GM12878 (cell line): ENCODE measurements at regions not wholly inside any gene's neighbourhood (a gene's known extent, or its start where the extent isn't known, plus 50 kb on each side); places are given as distances from the start of the nearest gene placed in this dataset.
A peak's percentile ranks its signal among the peaks of the same experiment; 100 is the strongest.

Experiments used
- ATAC-seq: fragments of 200-7000 bp; cut with Tn5 transposase; 3 replicates; pipeline ENCODE4 v1.9.1; 2020; ENCODE audit warnings: mild to moderate bottlenecking, moderate library complexity
- BruUV-seq: library from RNA; stranded (reverse); fragments of 400-500 nt; replicated peaks from 2 replicates; lab custom pipeline; 2021; lab: Mats Ljungman, UMichigan
- CTCF ChIA-PET: fragments of 300-600 bp; sonication (Branson Sonifier 250); formaldehyde crosslinking; extraction: SDS; loops from one replicate; lab custom pipeline; 2021; ENCODE audit warnings: inconsistent platforms; lab: Yijun Ruan, JAX
- POLR2A ChIA-PET: fragments of 350-600 bp; formaldehyde crosslinking; extraction: SDS; loops from one replicate; lab custom pipeline; 2021; ENCODE audit warnings: inconsistent platforms; lab: Charles Lee
- RAD21 ChIA-PET: fragments of 300-600 bp; sonication (Branson Sonifier 250); formaldehyde crosslinking; loops from one replicate; lab custom pipeline; 2023; ENCODE audit warnings: antibody characterized with exemption; ENCODE audit not compliant: unreplicated experiment; lab: Charles Lee
- SMC1A ChIA-PET: fragments of 300-600 bp; sonication (Branson Sonifier 250); formaldehyde crosslinking; loops from one replicate; lab custom pipeline; 2023; ENCODE audit not compliant: unreplicated experiment, uncharacterized antibody; lab: Charles Lee
- DNase-seq: peaks from one replicate; pipeline ENCODE4 v3.0.0-alpha.2; 2011; ENCODE audit warnings: low read depth, low spot score
- FAIRE-seq: peaks from 3 replicates; lab custom pipeline; 2011; peaks lifted over from hg19 to GRCh38; lab: Jason Lieb, UNC
- H2AFZ ChIP-seq: 2 replicates; pipeline ENCODE4 v1.6.0; 2011; ENCODE audit warnings: low read depth, low read length, control low read depth; ENCODE audit not compliant: control insufficient read depth
- H3K27ac ChIP-seq: 2 replicates; pipeline ENCODE4 v1.5.1; 2011; ENCODE audit warnings: control low read depth; ENCODE audit not compliant: control insufficient read depth, insufficient read depth
- H3K27me3 ChIP-seq, 2 experiments: replicated peaks in 1 of 2; 2 replicates each; pipeline versions ENCODE4 v1.6.0 to v1.6.1; 2011; ENCODE audit warnings: low read length in 1 of 2; ENCODE audit not compliant: control insufficient read depth in 2 of 2, insufficient read depth in 2 of 2
- H3K36me3 ChIP-seq, 2 experiments: 2 replicates each; pipeline ENCODE4 v1.5.1; 2011; ENCODE audit warnings: low read length in 1 of 2; ENCODE audit not compliant: control insufficient read depth in 2 of 2, insufficient read depth in 2 of 2
- H3K4me1 ChIP-seq: 2 replicates; pipeline ENCODE4 v1.6.1; 2011; ENCODE audit warnings: mild to moderate bottlenecking, low read length, moderate library complexity, mixed read lengths; ENCODE audit not compliant: control insufficient read depth, insufficient read depth
- H3K4me2 ChIP-seq: 2 replicates; pipeline ENCODE4 v1.6.0; 2011; ENCODE audit warnings: control low read depth; ENCODE audit not compliant: control insufficient read depth, insufficient read depth
- H3K4me3 ChIP-seq: fragments of 200-600 bp; sonication (generic); 2 replicates; pipeline ENCODE4 v1.5.1; 2016
- H3K79me2 ChIP-seq: 2 replicates; pipeline ENCODE4 v1.6.0; 2011; ENCODE audit warnings: low read length; ENCODE audit not compliant: control insufficient read depth, insufficient read depth
- H3K9ac ChIP-seq: 2 replicates; pipeline ENCODE4 v1.8.0; 2011; ENCODE audit warnings: low read length, control low read depth, mixed read lengths; ENCODE audit not compliant: control insufficient read depth, insufficient read depth
- H3K9me3 ChIP-seq: replicated peaks from 3 replicates; pipeline ENCODE4 v1.5.1; 2011; ENCODE audit warnings: mild to moderate bottlenecking, low read length; ENCODE audit not compliant: control insufficient read depth, insufficient read depth
- H4K20me1 ChIP-seq: 2 replicates; pipeline ENCODE4 v1.6.0; 2011; ENCODE audit not compliant: control insufficient read depth, insufficient read depth
- CEBPZ ChIP-seq: fragments of 150-350 bp; IDR thresholded peaks from 2 replicates; pipeline ENCODE4 v1.6.1; 2016; ENCODE audit warnings: low read depth, low read length
- FOS ChIP-seq: IDR thresholded peaks from 3 replicates; pipeline ENCODE4 v1.6.1; 2011; ENCODE audit warnings: borderline replicate concordance; ENCODE audit not compliant: insufficient read length; ENCODE audit errors: extremely low read depth
- MAX ChIP-seq: IDR thresholded peaks from 2 replicates; pipeline ENCODE4 v1.6.1; 2012; ENCODE audit warnings: low read depth, low read length, improper control_type of control experiment
- POU2F2 ChIP-seq: IDR thresholded peaks from 3 replicates; pipeline ENCODE4 v1.6.1; 2011; ENCODE audit warnings: low read depth, mild to moderate bottlenecking, low read length, borderline replicate concordance
- ZBTB33 ChIP-seq: fragments of 450-650 bp; IDR thresholded peaks from 2 replicates; pipeline ENCODE4 v1.6.1; 2017; ENCODE audit warnings: mild to moderate bottlenecking
- ZNF384 ChIP-seq: IDR thresholded peaks from 2 replicates; pipeline ENCODE4 v1.6.1; 2012; ENCODE audit warnings: low read depth, mild to moderate bottlenecking, low read length, improper control_type of control experiment, borderline replicate concordance
- WGBS: methylation state at CpG from one replicate; pipeline ENCODE4 v1.1.6; 2016; ENCODE audit warnings: low lambda C conversion rate; ENCODE audit not compliant: insufficient replicate concordance, insufficient coverage; ENCODE audit errors: missing lambda C conversion rate; 5-methylcytosine and 5-hydroxymethylcytosine counted together
- in situ Hi-C: fragments of 300-500 bp; cut with MboI; formaldehyde crosslinking; loops from 9 replicates; pipeline ENCODE4 v1.14.3; 2018; ENCODE audit warnings: mixed read lengths
- intact Hi-C: fragments of 100-400 bp; cut with micrococcal nuclease; formaldehyde crosslinking; loops from one replicate; pipeline ENCODE4 v1.14.2; 2022; ENCODE audit not compliant: unreplicated experiment

- TF ChIP-seq CEBPZ = no peak
- no peak for TF ChIP-seq FOS
- TF ChIP-seq POU2F2 = no peak
- no peak for TF ChIP-seq ZBTB33
Observed at GRCh38 chr1:14543191-14543840, 55.2 kb upstream of the KAZN start (continued).

- Histone ChIP-seq H3K4me2 (no peak overlapping the region), H4K20me1 (no peaks in the 10 kb centered on the region), H2AFZ (no peak overlapping the region)
- BruUV-seq = no TSS peak
- ATAC-seq = no peak
- CTCF ChIA-PET = interaction anchor here (1.4 to 2.6 kb wide), 2 partner anchors 14 to 109 kb away, joined by 3 to 9 read pairs; no protein-coding TSS in a partner anchor
- SMC1A ChIA-PET = interaction anchor here (1.7 kb wide), 1 partner anchor 24 kb away, joined by 7 read pairs; no protein-coding TSS in a partner anchor
- no peak for TF ChIP-seq MAX
- peak; percentile 31; the same call in 1 of the 2 replicates for TF ChIP-seq ZNF384
- TF ChIP-seq, all 136 proteins: peak for 1
- WGBS = 0% methylated on average over 2 of the region's 2 CpGs
- DNase-seq (no peak), FAIRE-seq (no peak)
- in situ Hi-C loops = no loop called here
- no peaks in the 10 kb centered on the region for H3K27me3 ChIP-seq
- H3K27ac ChIP-seq = no peak overlapping the region
- H3K9ac ChIP-seq = no peak overlapping the region
- ChIA-PET POLR2A (no interaction called here), RAD21 (interaction anchor here (1.7 kb wide), 1 partner anchor 9 kb away, joined by 3 read pairs; no protein-coding TSS in a partner anchor)
- no peaks in the 10 kb centered on the region for H3K79me2 ChIP-seq
- H3K36me3 ChIP-seq = no peaks in the 10 kb centered on the region
- no peak overlapping the region for H3K4me3 ChIP-seq
- intact Hi-C loops = no loop called here
- H3K9me3 ChIP-seq = no peaks in the 10 kb centered on the region; the same call in 2 of the 3 replicates
- 0 out of 2 replicates have a peak, but pooled peaks cover 3% of the 10 kb centered on the region for H3K4me1 ChIP-seq
Observed at GRCh38 chr1:14544319-14544718, 54.2 kb upstream of the KAZN start.
